HG03139 (cell line): ENCODE measurements at regions not wholly inside any gene's neighbourhood (a gene's known extent, or its start where the extent isn't known, plus 50 kb on each side); places are given as distances from the start of the nearest gene placed in this dataset.
"Not testable (repeated sequence)": the region's sequence is repeated elsewhere in the genome, so short reads cannot be mapped to it uniquely, and the experiment has no call there.

Source experiments
- ATAC-seq: cut with Tn5 transposase; IDR thresholded peaks from one replicate; pipeline ENCODE4 v1.9.1; 2021; ENCODE audit not compliant: unreplicated experiment

DNA sequence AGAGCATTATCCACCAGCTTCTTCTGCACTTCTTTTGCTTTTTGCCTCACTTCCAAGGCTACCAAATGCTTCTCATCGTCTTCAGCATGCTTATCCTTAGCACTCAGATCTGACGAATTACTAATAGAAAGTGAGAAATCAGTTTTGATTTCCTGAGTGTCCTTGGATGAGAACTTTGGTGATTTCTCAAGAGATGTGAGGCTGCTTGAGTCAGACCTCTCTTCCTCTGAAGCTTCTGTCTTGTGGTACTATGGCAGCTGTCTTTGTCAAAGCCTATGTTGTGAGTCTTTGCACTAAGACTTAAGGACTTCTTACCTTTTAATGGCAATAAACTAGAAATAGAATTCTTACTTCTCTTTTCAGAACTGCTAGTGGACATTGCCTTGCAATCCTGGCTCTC lies 169.9 kb downstream of the CPE start:
- no peak for ATAC-seq

DNA sequence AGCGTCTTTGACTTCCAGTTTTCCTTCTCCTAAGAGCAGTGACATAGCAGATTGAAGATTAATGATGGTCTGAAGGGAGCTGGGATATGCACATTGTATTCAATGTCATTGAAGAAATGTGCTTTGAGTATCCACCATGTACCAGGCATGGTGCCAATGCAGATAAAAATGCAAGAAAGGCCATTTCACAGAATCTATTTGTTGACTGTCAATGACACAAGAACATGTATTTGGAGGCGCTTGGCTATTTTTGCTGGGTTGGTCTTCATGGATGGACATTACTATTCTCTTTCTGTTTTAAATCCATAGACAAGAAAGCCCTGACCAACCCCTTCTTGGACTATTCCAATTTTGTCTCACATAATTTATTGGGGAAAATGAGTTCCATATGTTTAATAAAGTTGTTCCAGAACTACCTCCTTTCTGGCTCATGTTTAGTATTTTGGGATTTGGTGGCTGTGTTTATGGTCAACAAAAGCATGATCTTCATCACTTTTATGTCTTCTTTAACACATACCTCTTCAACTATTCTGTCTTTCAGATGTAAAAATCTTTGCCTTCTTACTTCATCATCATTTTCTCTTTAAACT lies 174.5 kb downstream of the CPE start:
- no peak for ATAC-seq

DNA sequence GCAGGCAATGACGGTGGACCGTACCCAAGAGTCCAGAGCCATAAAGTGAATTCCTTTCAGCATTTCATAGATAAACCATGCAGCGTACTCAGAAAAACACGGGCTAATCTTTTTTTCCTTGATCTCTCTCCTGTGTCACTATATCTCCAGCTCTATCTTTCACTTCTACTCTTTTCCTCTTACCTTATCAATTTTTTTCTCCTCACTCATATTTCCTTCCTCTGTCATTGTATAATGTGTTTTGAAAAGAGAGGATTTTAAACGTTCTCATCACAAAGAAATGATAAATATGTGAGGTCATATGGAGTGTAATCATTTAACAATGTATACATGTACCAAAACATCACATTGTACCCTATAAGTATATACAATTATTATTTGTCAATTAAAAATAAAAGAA lies 176.5 kb downstream of the CPE start:
- ATAC-seq = no peak

DNA sequence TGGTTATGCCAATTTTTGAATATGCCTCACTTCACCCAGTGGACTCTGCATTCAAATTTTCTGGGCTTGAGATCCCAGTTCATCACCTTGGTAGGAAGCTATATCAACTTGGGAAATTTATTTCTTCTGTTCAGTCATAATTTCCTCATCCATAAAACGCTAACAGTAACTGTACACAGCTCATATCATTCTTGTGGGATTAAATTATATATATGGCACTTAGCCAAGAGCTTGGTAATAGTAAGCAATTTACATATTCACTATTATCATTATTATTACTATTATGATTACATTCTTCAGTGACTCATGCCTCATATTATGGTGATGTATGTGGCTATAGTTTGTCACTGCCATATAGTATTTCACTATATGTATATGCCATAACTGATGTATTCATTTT lies 177.6 kb downstream of the CPE start:
- ATAC-seq = no peak

DNA sequence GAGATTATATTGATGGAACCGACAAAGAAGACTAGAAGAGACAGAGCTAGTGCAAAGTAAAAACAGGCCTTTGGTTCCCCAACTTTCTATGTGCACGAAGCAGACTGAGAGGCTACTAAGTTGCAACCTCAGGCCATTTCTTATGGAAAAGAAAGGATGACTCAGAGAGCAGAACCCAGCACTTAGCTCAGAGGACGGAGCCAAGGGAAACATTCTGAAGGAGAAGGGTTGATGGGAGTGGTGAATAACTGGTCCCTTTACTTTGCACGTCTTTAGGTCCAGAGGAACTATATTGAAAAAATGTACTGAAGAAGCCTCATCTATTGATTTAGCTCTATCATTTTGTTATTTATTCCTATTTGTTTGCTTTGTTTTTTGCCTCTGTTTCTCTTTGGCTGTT lies 182.1 kb downstream of the CPE start:
- ATAC-seq = no peak

DNA sequence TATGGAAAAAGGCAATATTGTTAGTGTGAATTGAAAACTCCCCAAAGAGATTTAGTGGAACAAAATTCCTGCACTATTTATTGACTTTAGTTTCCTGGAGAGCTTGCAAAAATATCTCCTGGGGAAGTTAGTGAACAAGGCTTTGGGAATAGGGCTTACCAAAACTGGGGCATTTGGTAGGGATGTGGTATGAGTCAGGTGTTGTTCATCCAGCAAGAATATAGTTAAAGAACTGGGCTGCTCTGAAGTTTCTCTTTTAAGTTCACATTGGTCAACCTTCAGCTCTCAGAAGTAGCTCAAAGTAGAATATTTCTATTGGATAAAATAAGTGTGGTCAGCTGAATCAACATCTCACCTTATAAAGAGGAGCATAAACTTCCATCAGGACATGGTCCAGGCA lies 185.0 kb downstream of the CPE start:
- ATAC-seq = no peak

DNA sequence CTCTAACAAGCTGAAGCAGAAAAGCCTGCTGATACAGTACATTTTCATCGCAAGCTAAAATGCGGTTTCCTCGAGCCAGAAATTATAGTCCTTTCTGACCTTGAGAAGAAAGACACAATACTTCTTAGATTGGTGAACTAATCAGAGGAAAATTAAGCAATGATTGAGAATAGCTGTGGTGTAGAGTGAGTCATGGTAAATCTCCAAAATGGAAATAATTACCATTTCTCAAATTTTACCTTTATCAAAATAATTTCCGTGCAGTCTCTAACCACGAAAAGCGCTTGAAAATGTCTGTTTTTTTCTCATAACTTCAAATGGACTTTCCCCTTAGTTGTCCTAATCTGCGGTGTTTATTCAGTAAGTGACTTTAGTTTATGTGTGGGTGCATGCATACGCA lies 190.2 kb downstream of the CPE start:
- no peak for ATAC-seq

DNA sequence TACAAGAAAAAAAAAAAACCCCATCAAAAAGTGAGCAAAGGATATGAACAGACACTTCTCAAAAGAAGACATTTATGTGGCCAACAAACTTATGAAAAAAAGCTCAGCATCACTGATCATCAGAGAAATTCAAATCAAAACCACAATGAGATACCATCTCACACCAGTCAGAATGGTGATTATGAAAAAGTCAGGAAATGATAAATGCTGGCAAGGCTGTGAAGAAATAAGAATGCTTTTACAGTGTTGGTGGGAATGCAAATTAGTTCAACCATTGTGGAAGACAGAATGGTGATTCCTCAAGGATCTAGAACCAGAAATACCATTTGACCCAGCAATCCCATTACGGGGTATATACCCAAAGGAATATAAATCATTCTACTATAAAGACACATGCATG lies 192.7 kb downstream of the CPE start:
- ATAC-seq = not testable (repeated sequence)

DNA sequence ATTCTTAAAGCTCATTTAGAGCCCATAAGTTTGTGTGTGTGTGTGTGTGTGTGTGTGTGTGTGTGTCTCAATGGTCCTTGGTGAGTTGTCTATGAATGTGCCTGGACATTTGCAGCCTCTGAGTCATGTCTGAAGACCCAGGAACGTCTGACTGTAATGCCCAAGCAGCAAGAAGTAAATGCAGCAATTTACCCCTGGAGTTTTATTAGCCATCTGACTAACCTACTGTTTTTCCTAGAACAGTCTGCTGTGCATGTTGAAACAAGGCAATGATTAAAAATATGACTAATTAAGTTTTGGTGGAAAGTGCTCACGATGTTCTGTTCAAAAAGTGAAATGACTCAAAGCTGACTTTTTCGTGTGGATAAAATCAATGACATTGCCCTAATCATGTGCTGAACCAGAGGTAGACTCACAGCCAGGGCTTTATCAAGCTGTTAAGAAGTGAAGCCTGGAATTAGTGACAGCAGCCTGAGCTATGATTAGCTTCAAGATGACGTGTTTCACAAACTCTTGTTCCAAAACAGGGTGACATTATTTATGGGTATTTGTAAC lies 201.6 kb downstream of the CPE start:
- no peak for ATAC-seq

DNA sequence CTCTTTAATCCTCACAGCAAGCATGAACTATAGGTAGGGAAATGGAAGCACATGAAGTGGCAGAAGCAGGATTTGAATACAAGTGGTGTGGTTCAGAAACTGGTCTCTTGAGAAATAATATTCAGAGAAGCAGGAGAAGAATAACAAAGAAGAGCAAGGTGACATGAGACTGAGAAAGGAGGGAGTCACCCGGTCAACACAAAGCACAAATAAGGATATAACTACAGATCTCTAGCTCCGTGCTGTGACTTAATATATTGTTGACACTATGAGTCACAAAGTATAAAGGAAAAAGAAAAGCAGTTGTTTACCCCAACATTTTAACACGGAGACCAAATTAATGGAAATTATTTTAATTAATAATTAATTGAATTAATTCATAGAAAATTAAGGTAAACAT lies 204.5 kb downstream of the CPE start:
- no peak for ATAC-seq

DNA sequence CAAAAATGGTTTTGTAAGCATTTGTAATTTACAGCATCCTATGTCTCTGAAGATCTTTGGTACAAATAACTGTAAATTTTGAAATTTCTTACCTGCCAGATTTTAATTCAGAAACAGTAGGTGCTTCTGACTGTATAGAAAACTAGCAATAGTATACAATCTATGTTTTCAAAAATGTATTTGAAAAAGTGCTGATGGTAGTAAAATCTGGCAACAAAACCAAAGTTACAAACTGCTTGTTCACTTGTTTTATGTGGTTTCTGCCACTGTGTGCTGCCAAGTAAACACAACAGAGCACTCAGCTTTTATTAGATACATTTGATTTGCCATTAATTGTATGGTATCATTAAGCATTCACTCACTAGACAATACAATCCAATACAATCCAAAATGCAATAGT lies 206.1 kb downstream of the CPE start:
- no peak for ATAC-seq

DNA sequence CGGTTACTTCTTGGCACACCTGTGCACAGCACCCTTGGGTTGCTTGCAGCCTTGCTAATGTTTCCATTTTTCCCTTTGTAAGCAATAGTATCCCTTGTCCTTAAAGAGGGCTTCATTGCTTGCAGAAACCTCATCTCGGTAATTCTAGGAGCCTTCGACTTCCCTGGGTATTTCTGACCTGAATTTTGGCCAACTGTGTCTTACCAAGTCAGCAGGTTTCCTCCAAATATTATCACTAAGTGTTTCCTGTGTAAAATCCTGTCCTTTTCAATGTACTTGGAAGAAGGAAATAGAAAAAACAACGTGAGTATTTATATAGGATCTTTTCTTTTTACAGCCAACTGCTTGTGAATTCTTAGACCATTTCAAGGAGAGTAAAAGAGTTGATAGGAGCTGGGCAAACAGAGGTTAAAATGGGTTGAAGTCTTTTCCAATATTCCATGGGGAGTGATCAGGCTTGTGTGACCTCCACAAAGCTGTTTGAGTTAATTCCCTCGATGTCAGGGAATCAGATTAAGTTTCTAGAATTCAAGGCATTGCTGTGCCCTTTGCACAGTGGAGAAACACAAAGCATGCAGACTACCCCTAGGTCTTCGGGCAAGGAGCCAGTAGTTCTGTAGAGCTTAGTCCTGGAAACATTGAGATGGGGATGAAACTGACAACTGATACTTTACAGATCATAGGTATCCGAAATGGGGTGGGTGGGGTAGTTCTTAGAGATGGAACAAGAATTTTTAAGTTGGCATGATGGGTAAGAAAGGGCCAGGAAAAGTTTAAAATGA lies 209.9 kb downstream of the CPE start:
- no peak for ATAC-seq

DNA sequence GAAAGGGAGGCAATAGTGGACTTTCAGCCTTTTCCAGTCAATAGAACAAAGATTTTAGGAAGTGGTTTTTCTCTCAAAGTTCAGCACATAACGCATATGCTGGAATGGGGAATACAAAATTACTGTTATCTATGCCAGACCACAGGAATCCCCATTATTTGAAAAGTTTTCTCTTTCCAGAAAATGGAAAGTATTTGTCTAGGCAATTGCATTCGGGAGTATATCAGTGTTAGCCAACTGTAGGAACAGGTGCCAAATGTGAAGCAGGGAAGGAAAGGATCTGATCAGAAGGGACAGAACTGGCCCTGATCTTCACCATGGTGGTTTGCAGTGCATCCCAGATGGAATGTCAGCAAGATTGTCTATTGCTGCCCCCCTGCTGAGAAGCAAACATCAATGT lies 213.6 kb downstream of the CPE start:
- ATAC-seq = no peak

DNA sequence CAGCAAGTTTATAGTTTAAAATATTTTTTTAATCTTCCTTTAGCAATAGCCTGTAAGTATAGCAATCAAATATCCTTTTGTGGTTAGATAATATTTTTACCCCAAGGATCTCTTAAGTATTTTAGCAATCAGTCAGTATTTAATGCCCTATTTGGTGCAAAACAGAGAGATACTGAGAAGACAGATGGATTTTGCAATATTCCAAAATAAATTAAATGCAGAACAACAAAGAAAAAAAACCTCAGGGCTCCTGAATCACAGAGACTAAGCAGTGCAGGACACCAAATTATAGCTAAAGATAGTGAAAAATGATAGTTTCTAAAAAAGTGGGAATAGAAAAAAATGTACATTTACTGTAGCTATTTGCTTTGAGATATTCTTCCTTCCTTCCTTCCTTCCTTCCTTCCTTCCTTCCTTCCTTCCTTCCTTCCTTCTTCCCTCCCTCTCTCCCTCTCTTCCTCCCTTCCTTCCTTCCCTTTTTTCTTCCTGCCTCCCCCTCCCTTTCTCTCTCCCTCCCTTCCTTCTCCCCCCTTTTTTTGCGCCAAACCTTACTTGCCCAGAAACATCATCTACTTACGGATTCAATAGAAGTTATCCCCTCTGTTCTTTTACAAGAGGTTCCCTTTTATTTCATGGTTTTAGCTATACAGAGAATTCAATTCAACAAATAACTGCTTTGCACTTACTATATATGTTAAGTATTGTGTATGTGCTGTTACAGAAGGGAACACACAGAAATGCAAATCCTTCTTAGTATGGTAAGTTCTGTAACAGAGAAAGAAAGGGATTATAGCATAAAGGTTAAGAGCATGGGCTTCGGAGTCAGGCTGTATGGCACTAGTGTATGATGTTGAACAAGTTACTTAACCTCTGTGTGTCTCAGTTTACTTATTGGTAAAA lies 219.0 kb downstream of the CPE start:
- no peak for ATAC-seq

DNA sequence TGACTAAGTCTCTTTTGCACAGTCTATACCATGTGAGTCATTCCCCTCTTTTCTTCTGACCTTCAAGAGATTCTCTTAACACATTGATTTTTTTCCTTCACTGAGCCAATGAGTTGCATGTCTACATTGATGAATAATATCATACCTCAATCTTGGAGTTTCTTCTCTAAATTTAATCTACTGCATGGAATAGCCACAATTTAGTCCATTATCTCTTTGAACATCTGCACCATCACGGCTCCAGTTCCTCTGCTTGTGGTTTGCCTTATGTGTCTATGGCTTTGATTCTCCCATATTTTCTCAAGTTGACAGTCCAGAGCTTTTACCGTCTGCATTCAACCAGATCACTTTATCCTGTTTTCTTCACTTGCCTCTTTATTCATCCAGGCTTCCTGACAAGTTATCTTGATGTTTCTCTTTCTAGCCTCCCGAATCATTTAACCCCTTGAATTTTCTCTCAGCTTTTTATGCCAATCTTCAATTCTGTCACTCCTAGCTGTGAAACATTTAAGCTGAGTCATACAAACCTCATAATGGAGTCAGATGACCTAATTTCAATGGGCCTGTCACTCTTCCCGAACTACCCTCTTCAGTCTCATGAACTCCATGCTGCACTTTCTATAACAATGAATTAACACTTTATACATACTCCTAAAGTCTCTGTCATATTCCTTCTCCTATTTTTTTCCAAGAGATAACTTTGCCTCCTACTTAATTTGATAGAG lies 222.3 kb downstream of the CPE start:
- no peak for ATAC-seq

DNA sequence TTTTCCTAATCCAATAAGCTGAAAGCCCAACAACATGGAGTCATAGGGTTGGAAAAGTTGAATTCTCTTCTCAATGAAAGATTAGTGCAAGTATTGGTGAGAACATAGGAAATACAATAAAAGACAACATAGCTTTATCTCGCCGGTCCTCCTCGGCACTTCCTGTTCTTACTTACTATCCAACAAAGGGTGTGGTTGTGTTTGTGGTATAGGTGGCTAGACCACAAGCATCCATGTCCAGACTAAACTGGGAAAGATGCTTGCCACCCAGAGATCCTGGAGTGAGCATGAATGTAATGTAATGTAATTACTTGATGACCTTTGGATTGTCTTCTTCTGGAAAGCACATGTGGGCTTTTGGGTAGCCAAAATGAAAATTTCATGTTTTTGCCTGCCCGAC lies 223.8 kb downstream of the CPE start:
- no peak for ATAC-seq

DNA sequence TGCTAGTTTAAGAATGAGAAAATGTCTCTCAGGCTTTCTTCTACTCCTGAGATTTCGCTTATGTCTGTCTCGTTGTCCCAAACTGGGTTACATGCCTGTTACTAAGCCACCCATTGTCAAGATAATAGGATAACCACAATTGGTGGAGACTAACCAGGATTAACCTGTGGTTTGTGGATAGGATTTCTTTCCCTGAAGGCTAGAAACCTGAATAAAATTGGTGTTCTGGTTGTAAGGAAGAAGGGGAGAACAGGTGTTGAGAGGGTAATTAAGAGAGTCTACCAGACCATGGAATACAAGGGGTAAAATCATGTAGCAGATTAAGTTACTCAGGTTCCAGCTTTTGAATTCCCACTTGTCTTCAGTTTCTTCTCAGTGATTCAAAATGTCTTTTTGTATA lies 225.4 kb downstream of the CPE start:
- no peak for ATAC-seq

DNA sequence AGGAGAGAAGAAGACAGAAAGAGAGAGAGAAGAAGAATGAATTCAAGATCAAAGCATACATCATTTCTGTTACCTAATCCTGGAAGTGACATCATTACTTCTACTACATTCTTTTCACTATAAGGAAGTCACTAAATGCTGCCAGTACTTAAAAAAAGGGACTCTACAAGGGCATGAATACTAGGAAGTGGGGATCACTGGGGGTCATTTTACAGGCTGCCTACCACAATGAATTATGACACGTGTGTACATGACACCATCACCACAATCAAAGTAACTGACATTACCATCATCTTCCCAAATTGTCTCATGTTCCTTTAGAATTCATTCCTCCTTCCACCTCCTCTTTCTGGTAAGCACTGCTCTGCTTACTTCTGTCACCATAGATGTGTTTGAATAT lies 227.0 kb downstream of the CPE start:
- no peak for ATAC-seq

DNA sequence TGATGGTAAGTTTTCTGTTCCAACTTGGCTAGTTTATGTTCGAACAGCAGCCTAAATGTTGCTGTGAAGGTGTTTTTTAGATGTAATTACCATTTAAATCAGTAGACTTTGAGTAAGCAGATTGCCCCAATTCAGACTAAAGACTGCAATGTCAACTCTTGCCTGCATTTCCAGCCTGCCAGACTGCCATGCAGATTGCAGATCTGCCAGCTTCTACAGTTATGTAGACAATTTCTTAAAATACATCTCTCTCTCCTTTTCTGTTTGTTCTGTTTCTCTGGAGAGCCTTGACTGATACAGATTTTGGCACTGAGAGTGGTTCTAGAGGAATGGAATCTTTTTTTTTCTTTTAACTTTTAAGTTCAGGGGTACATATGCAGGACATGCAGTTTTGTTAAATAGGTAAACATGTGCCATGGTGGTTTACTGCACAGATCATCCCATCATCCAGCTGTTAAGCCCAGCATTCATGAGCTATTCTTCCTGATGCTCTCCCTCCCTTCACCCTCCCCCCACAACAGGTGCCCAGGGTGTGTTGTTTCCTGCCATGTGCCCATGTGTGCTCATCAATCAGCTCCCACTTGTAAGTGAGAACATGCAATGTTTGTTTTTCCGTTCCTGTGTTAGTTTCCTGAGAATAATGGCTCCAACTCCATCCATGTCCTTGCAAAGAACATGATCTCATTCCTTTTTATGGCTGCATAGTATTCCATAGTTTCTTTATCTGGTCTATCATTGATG lies 227.8 kb downstream of the CPE start:
- no peak for ATAC-seq

DNA sequence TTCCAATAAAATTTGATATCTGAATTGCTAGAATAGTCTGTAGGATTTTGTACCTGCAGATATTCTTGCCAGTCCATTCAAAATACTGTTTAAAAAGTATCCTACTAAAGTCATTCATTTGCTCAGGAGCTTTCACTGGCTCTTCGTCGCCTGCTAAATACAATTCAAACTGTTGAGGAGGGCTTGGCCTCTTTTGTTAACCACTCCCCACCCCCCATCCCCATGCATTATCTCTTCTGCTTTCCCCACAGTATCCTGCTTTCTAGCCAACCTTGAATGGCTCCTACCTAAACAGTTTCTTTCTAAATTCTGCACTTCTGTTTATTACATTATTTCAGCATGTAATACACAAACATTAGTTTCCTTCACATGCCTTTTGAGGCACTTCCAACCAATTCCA lies 230.8 kb downstream of the CPE start:
- ATAC-seq = no peak
